Fibroblast of lung (primary cell): ENCODE measurements at regions not wholly inside any gene's neighbourhood (a gene's known extent, or its start where the extent isn't known, plus 50 kb on each side); places are given as distances from the start of the nearest gene placed in this dataset.

Experiments
- DNase-seq, 2 donors: peaks; one replicate each; pipeline versions ENCODE4 v3.0.0 to v3.0.0-alpha.2; 2010; ENCODE audit warnings: low read depth in 2 of 2
- H2AFZ ChIP-seq: 2 replicates; pipeline ENCODE4 v1.5.1; 2012; ENCODE audit warnings: low read length, control low read depth, inconsistent platforms
- H3K27ac ChIP-seq: 2 replicates; pipeline ENCODE4 v1.5.1; 2011; ENCODE audit warnings: low read length, control low read depth; ENCODE audit not compliant: insufficient read depth
- H3K27me3 ChIP-seq: 2 replicates; pipeline ENCODE4 v1.5.1; 2011; ENCODE audit warnings: mild to moderate bottlenecking, low read length; ENCODE audit not compliant: control insufficient read depth, insufficient read depth
- H3K36me3 ChIP-seq: 2 replicates; pipeline ENCODE4 v1.5.1; 2011; ENCODE audit warnings: low read length; ENCODE audit not compliant: control insufficient read depth, insufficient read depth
- H3K4me1 ChIP-seq: 2 replicates; pipeline ENCODE4 v1.5.1; 2011; ENCODE audit warnings: low read length; ENCODE audit not compliant: control insufficient read depth, insufficient read depth; ENCODE audit errors: extremely low read depth
- H3K4me2 ChIP-seq: 2 replicates; pipeline ENCODE4 v1.5.1; 2011; ENCODE audit warnings: low read length, control low read depth; ENCODE audit not compliant: insufficient read depth; ENCODE audit errors: extremely low read depth
- H3K4me3 ChIP-seq, 4 experiments: fragments of 200-600 bp in 1 of 4; sonication (generic) in 1 of 4; replicated peaks in 1 of 4; 2 replicates each; pipeline ENCODE4 v1.5.1; 2011 to 2016; ENCODE audit warnings: low read length in 4 of 4, low read depth in 3 of 4, mild to moderate bottlenecking in 3 of 4, control low read depth in 2 of 4, inconsistent platforms in 1 of 4, mixed read lengths in 1 of 4; ENCODE audit not compliant: insufficient read depth in 1 of 4; ENCODE audit errors: control extremely low read depth in 1 of 4
- H3K79me2 ChIP-seq: 2 replicates; pipeline ENCODE4 v1.5.1; 2012; ENCODE audit warnings: mild to moderate bottlenecking, low read length, inconsistent platforms; ENCODE audit not compliant: control insufficient read depth, insufficient read depth
- H3K9ac ChIP-seq: 2 replicates; pipeline ENCODE4 v1.5.1; 2011; ENCODE audit warnings: mild to moderate bottlenecking, low read length, control low read depth; ENCODE audit not compliant: insufficient read depth
- H3K9me3 ChIP-seq: 2 replicates; pipeline ENCODE4 v1.5.1; 2012; ENCODE audit warnings: low read depth, low read length; ENCODE audit not compliant: control insufficient read depth, insufficient read depth
- H4K20me1 ChIP-seq: 2 replicates; pipeline ENCODE4 v1.5.1; 2011; ENCODE audit warnings: low read length; ENCODE audit not compliant: control insufficient read depth, insufficient read depth; ENCODE audit errors: extremely low read depth
- EZH2 ChIP-seq: IDR thresholded peaks from 2 replicates; pipeline ENCODE4 v1.5.1; 2012; ENCODE audit warnings: low read length, control low read depth, mild to moderate bottlenecking; ENCODE audit errors: missing control alignments
- TF ChIP-seq, protein P1 (sequence below), 2 donors: IDR thresholded peaks in 1 of 2; conservative IDR thresholded peaks in 1 of 2; 1 replicate in 1 of 2; 2 replicates in 1 of 2; pipeline ENCODE4 v1.5.1; 2011 to 2012; ENCODE audit warnings: low read length in 2 of 2, control low read depth in 1 of 2, inconsistent platforms in 1 of 2, low read depth in 1 of 2, mild to moderate bottlenecking in 1 of 2

DNA sequence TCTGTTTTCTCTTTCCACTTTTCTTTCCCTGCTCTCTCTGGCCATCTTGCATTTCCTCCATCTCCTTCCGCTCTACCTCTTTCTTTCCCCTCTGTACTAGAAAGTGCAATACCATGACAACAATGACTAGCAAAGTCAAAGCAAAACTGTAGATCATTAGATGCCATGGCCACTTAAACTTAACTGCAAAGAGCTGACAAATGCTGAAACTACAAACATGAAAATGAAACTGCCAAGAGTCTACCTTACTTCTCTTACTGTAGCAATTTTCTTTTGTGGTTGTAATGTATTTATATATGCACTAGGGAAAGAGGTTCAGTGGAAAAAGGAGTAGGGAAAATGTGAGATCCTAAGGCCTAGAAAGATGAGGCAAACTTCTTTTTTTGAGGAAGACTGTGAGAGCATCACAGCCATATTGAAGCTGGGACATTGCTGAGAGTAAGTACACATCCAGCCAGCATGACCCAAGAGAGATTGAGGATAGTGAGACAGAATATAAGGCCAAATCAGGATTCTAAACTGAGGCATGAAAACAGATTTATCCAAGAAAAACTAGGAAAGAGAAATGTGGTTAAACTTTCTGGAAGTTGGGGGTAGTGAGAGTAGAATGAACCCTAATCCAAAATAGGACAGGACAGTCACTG is 276.6 kb upstream of the NAV3 start:
- Histone ChIP-seq H3K4me1 (no peaks in the 10 kb centered on the region), H3K27me3 (no peaks in the 10 kb centered on the region), H3K4me2 (no peak overlapping the region), H2AFZ (no peak overlapping the region), H3K27ac (no peak overlapping the region), H3K9ac (no peak overlapping the region), H3K79me2 (no peaks in the 10 kb centered on the region), H3K9me3 (no peaks in the 10 kb centered on the region), H4K20me1 (no peaks in the 10 kb centered on the region), H3K36me3 (no peaks in the 10 kb centered on the region), H3K4me3 (no peak overlapping the region)
- DNase-seq = no peak
- TF ChIP-seq, protein P1, sequence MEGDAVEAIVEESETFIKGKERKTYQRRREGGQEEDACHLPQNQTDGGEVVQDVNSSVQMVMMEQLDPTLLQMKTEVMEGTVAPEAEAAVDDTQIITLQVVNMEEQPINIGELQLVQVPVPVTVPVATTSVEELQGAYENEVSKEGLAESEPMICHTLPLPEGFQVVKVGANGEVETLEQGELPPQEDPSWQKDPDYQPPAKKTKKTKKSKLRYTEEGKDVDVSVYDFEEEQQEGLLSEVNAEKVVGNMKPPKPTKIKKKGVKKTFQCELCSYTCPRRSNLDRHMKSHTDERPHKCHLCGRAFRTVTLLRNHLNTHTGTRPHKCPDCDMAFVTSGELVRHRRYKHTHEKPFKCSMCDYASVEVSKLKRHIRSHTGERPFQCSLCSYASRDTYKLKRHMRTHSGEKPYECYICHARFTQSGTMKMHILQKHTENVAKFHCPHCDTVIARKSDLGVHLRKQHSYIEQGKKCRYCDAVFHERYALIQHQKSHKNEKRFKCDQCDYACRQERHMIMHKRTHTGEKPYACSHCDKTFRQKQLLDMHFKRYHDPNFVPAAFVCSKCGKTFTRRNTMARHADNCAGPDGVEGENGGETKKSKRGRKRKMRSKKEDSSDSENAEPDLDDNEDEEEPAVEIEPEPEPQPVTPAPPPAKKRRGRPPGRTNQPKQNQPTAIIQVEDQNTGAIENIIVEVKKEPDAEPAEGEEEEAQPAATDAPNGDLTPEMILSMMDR (conservative IDR thresholded peaks at IDR 0.05 in 1 of 2, IDR thresholded peaks at IDR 0.05 in 1 of 2; ENCODE audit: low read depth in 1 of 2, low read length in 2 of 2) = no peak
- no peak for TF ChIP-seq EZH2

DNA sequence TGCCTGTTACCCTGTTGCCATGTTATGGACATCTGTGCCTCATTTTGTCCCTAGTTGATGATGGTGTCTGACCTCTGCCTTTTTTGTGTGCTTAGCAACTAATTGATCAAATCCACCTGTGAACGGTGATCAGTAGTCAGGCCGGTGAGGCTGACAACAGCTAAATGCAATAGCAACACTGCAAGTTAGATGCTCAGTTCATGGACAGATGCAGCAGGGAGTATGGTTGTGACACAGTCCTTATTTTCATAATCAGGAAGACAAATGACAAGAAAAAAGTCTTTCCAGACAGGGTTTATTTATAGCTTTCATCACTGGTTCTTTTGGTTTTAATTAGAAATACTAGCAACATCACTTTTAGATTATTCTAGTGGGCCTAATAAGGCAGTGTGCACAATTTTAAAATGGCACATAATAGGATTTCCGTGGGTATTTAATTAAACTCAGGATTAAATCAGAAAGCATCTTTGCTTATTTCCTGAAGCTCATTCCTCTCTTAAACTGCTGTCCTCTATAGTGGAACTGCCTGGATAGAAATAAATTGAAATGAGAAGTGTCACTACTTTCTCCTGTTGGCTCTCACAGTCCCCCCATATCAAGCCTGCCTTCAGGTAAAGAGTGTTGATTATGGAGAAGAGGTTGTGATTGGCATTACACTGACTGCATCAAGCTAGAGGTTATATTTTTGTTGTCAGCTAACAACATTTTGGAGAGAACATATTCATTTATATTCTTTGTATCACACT is 281.1 kb upstream of the NAV3 start:
- no peaks in the 10 kb centered on the region for H3K27me3 ChIP-seq
- H3K79me2 ChIP-seq = no peaks in the 10 kb centered on the region
- H3K27ac ChIP-seq = no peak overlapping the region
- H3K9ac ChIP-seq = no peak overlapping the region
- no peaks in the 10 kb centered on the region for H3K9me3 ChIP-seq
- TF ChIP-seq, protein P1 (conservative IDR thresholded peaks at IDR 0.05 in 1 of 2, IDR thresholded peaks at IDR 0.05 in 1 of 2; ENCODE audit: low read depth in 1 of 2, low read length in 2 of 2) = no peak
- H4K20me1 ChIP-seq = no peaks in the 10 kb centered on the region
- no peaks in the 10 kb centered on the region for H3K36me3 ChIP-seq
- H3K4me3 ChIP-seq = no peak overlapping the region
- H2AFZ ChIP-seq = no peak overlapping the region
- H3K4me2 ChIP-seq = no peak overlapping the region
- DNase-seq = no peak
- no peaks in the 10 kb centered on the region for H3K4me1 ChIP-seq

DNA sequence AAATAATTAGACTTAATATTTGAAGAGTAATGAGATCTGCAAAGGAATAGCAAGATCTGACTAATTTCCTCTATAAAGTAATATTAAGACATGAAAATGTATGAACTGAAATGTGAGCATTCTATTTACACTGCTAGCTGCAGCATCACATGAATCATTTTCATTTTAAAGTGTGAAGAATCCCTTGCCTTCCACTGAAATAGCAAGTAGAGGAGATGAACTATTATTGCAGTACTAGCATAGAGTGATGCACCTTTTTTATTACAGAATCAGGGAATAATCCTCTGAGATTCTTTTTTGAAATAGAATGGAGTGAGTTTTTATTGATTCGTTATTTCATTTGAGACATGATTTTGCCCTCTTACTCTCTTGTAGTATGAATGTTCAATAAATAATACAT is 281.9 kb upstream of the NAV3 start:
- Histone ChIP-seq H4K20me1 (no peaks in the 10 kb centered on the region), H3K4me2 (no peak overlapping the region), H2AFZ (no peak overlapping the region), H3K27me3 (no peaks in the 10 kb centered on the region), H3K9ac (no peak overlapping the region), H3K36me3 (no peaks in the 10 kb centered on the region), H3K4me3 (no peak overlapping the region), H3K27ac (no peak overlapping the region), H3K9me3 (no peaks in the 10 kb centered on the region), H3K4me1 (no peaks in the 10 kb centered on the region), H3K79me2 (no peaks in the 10 kb centered on the region)
- TF ChIP-seq EZH2 = no peak
- TF ChIP-seq, protein P1 (conservative IDR thresholded peaks at IDR 0.05 in 1 of 2, IDR thresholded peaks at IDR 0.05 in 1 of 2; ENCODE audit: low read depth in 1 of 2, low read length in 2 of 2) = no peak
- no peak for DNase-seq
